ENCODE measurements at regions not wholly inside any gene's neighbourhood (a gene's known extent, or its start where the extent isn't known, plus 50 kb on each side); places are given as distances from the start of the nearest gene placed in this dataset.

DNA sequence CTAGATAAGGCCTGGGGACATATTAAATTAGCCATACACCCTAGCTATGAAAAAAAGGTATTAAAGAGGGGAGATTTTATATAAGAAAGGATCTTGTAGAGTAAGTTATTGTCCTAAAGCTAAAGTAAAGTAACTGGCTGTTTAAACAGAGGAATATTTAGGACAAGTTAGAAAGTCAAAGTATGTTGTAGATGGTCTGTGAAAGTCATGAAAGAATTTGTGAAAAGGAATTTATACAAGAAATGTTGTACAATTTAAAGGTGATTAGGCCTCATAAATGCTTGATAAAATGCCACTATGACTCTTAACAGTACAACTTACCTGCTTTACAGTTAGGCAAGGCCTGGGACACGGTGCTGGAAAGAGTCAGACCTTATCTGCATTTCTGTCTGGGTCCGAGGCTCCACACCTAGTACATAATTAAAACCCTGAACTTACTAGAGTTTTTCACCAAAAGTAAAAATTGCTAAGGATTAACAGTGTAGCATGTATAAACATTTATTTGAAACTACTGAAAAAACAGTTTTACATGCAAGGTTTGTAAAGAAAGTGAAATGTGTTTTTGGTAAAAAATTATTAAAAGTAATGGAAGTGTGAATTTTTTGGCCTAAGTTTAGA, 445.3 kb upstream of the TOM1L1 start:
- TF ChIP-seq TAF1 (IDR thresholded peaks at IDR 0.05; ENCODE audit: borderline replicate concordance, low read depth, low read length) (no peak), POLR2A (IDR thresholded peaks at IDR 0.05; ENCODE audit: low read depth, low read length) (no peak), POLR2AphosphoS5 (IDR thresholded peaks at IDR 0.05; ENCODE audit: low read depth, low read length) (no peak)

All from GM12892 (cell line).